Stimulated activated CD8-positive, alpha-beta memory T cell treated with anti-CD3 and anti-CD28 coated beads, Interleukin-12 subunit alpha, Interleukin-12 subunit beta, amount 100 ng/mL, for 4 hours (primary cell): ENCODE measurements at regions not wholly inside any gene's neighbourhood (a gene's known extent, or its start where the extent isn't known, plus 50 kb on each side); places are given as distances from the start of the nearest gene placed in this dataset.
"Not testable (repeated sequence)": the region's sequence is repeated elsewhere in the genome, so short reads cannot be mapped to it uniquely, and the experiment has no call there.

Source experiments
- DNase-seq: peaks from one replicate; pipeline ENCODE4 v3.0.0-alpha.2; 2020; ENCODE audit warnings: low read depth

DNA sequence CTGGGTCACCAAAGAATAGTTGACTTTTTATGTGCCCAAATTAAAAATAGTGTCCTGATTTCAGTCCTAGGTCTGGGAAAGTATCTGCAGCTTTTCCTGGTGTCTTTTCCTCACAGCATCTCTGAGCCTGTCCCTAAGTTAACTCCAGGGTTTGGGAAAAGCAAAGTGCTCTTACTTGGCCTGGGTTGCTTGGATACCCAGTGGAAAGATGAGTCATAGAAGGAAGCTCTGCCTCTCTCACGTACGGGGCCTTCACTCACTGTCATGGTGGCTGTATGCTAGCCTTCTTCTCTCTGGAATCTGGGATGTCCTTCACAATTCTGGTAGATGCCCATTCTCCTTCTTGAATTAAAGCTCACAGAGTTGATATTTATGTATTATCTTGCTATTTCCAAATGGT lies 607.3 kb downstream of the ANKRD50 start:
- DNase-seq = no peak

DNA sequence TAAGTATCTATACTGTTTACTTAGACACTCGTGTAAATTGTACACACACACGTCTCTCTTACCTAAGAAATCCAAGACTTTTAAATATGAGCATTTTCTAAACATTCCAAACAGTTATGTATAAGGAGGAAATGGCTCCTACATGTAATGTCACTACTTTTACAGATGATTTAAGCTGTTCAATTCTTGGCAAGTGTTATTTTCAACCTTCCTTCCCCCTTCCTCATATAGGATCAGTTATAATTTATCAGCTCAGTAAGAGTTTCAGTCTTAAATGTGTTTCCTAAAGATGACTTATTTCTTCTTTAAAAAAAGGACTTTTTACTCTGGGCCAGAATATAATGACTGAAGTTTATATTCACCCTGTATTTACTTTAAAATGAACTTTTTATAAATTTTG lies 601.1 kb downstream of the ANKRD50 start:
- DNase-seq = no peak

DNA sequence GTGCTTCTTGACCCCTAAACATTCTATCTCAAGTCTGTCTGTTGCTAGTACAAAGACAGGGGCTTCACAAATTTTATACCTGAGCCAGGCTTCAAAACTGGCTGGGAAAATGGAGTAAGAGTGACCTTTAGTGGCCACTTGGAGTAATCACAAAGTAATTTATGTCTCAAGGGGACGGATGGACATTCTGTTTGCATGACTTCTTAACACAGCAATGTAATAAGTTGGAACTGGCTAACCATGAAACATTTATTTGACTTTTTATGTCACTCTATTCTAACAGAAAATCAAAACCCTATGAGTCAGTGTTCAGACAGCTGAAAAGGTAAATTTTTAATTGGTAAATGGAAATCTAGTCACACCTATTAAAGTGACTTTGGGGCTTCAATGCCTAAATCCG lies 600.6 kb downstream of the ANKRD50 start:
- no peak for DNase-seq

GRCh38 chr4:124118061-124118460 lies 594.5 kb downstream of the ANKRD50 start:
- DNase-seq = no peak

DNA sequence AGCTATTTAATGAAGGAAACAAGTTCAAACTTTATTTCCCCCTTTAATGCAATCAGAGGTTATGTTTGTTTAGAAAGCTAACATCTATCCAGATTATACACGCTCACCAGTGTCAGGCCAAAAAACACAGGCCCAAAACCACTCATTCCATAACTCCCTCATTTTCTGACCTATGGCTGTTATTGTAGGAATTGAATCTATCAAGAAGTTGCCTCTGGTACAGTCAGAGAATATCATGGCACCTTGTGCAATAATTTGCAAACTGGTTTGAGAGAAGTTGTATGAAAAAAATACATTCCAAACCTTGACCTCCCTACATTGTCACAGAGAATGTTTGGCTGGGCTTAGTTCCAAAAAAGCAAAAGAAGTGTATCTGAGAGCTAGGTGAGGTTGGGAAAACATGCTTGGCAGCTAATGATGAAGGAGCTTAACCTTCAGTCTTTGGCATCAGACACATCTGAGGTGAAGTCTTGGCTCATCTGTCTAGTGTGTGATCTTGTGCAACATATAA lies 591.0 kb downstream of the ANKRD50 start:
- no peak for DNase-seq

GRCh38 chr4:124123181-124123580 lies 589.4 kb downstream of the ANKRD50 start:
- DNase-seq = no peak

- no peak for DNase-seq
These were observed 588.8 kb downstream of the ANKRD50 start for GRCh38 chr4:124123721-124124120.

GRCh38 chr4:124131324-124131723 lies 581.2 kb downstream of the ANKRD50 start:
- DNase-seq = not testable (repeated sequence)

DNA sequence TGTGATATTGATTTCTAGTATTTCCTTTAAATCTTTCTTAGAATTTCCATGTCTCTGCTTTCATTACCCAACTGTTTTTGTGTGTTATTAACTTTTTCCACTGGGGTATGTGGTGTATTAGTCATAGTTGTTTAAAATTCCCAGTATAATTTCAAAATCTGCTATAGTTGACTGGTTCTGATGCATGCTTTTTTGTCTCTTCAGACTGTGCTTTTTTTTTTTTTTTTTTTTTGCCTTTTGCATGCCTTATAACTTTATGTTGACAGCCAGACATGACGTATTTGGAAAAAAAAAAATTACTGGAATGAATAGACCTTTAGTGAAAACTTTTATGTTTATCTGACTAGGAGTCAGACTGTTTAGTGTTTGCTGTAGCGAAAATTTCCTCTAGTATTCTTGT lies 580.4 kb downstream of the ANKRD50 start:
- no peak for DNase-seq

GRCh38 chr4:124133753-124134152 lies 578.8 kb downstream of the ANKRD50 start:
- no peak for DNase-seq

GRCh38 chr4:124135409-124135813 lies 577.1 kb downstream of the ANKRD50 start:
- no peak for DNase-seq

- DNase-seq = no peak
These were observed 573.5 kb downstream of the ANKRD50 start for GRCh38 chr4:124139044-124139443.

DNA sequence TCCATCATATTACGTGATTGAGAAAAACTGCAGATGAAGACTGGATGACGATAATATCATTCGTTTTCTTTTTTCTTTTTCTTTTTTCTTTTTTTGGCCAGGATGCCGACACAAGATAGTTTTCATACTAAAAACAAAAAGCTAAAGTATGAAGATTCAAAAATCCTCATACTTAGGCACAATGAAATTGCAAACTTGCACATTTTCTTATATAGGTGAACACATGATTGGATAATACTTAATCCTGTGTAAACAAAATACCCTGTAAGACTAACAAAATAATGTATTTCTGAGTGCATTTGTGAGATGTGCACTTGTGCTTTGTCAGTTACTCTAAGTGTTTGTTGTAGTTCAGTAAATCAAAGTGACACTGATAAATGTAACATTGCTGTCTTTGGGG lies 568.9 kb downstream of the ANKRD50 start:
- DNase-seq = no peak

- no peak for DNase-seq
These were observed 568.3 kb downstream of the ANKRD50 start for GRCh38 chr4:124144238-124144654.

DNA sequence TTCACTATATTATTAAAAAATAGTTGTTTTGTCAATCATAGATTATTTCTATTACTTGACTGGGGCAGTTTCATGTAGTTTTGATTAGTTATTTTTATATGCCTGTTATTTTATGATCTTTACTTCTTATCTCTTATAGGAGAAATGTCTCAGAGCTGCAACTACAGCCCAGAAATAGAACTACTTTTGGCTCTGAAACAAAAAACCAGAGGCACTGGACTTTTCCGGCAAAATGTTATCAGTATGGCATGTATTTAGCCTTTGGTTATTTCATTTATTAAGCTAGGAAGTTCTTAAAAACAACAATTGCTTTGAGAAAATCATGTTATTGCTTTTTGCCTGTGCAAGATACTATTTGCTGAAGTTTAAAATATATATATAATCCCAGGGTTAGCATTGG lies 566.5 kb downstream of the ANKRD50 start:
- DNase-seq = no peak

DNA sequence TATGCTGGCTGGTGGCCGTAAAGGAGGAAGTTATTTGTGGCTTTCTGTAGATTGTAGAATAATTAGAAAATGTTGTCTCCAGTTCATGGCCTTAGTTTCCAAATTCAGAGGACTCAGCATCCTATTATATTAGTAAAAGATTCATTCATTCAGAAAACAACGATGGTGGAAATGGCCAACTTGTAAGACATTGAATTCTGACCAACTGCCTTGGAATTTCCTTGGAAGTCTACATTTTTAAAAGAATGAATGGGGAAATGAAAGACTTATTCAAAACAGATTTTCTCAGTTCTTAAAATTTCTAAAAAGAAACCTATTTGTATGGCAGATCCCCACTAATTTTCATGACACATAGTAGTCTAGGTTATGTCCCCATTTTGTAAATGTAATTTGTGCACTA lies 561.5 kb downstream of the ANKRD50 start:
- DNase-seq = no peak

GRCh38 chr4:124152132-124152531 lies 560.4 kb downstream of the ANKRD50 start:
- no peak for DNase-seq

DNA sequence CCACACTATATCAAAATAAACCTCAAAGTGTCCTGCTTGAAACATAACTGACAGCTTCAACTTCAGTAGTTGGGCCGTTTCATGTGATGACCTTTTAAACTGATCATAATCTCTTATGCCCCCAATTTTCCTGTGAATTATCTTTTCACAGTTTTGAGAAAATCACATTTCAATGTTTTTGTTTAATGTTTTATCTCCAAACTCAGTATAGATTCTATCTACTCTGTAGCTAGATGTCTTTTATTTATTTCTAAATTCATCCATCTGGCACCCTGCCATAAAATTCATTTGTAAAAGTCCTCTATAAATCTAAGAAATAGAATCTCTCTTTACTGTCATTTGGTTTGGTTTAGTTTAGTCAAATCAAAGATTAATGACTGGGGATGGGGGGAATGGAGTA lies 557.3 kb downstream of the ANKRD50 start:
- DNase-seq = no peak

GRCh38 chr4:124157396-124158083 lies 555.0 kb downstream of the ANKRD50 start:
- DNase-seq = no peak

DNA sequence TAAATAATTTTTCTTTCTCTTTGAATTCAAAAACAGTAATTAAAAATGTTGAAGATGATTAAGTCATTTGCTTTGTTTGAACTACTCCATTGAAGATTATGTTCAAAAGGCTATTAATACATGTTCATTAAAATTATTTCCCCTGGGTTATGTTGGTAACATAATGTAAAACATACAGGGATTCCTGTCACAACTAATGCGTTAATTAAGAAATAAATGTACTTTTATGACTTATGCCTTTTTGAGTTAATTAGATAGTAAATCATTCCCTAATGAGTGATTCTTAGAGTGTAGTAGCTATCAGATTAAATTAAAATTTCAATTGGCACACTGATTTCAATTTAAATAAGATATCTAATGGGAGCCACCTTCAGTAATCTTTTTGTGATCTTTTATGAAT lies 549.1 kb downstream of the ANKRD50 start:
- DNase-seq = no peak

GRCh38 chr4:124167602-124168001 lies 544.9 kb downstream of the ANKRD50 start:
- DNase-seq = no peak

DNA sequence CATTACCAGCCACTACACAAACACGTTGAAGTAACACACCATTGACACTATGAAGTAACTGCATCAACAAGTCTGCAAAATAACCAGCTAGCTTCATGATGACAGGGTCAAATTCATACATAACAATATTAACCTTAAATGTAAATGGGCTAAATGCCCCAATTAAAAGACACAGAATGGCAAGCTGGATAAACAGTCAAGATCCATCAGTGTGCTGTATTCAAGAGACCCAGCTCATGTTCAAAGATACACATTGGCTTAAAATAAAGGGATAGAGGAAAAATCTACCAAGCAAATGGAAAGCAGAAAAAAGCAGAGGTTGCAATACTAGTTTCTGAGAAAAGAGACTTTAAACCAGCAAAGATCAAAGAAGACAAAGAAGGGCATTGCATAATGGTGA lies 543.0 kb downstream of the ANKRD50 start:
- not testable (repeated sequence) for DNase-seq

DNA sequence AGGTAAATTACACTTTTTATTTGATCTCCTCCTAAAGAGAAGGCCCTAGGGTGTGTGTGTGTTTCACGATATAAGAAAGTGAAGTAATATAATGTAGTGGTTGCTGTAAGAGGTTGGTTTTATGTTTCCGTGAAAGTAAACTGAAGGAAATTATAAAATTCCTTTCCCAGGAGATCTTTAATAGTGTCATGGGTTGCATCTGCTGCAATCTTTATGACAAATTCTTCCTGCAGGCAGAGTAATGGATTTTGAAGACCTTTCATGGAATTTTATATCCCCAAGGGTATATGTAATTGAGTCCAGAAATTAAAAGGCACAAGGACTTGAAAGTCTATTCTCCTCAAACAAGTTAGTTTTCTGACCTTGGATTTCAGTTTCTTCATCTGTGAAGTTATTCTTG lies 538.6 kb downstream of the ANKRD50 start:
- DNase-seq = no peak
